ENCODE measurements at regions not wholly inside any gene's neighbourhood (a gene's known extent, or its start where the extent isn't known, plus 50 kb on each side); places are given as distances from the start of the nearest gene placed in this dataset.

- no peaks in the 10 kb centered on the region for H3K9me3 Mint-ChIP-seq (ENCODE audit: insufficient read depth)
- H3K27me3 Mint-ChIP-seq = no peaks in the 10 kb centered on the region
- intact Hi-C loops (cut with micrococcal nuclease) = no loop called here
- ChIA-PET CTCF (no interaction called here), POLR2A (no interaction called here)
- H3K27ac ChIP-seq (ENCODE audit: low read length in 2 of 2) = no peak overlapping the region
- no peaks in the 10 kb centered on the region for H4K20me1 ChIP-seq (ENCODE audit: control insufficient read depth, insufficient read depth, low read length, poor library complexity, severe bottlenecking)
- no peaks in the 10 kb centered on the region for H3K4me1 Mint-ChIP-seq
- no peak overlapping the region for H2AFZ ChIP-seq (ENCODE audit: insufficient read depth, low read depth, low read length, poor library complexity, severe bottlenecking)
- H3K36me3 ChIP-seq (replicated peaks in 1 of 2; ENCODE audit: control extremely low read depth in 1 of 2, control insufficient read depth in 1 of 2, extremely low read depth in 1 of 2, insufficient read depth in 2 of 2, low read length in 1 of 2) = no peaks in the 10 kb centered on the region
- DNase-seq (no peak), ATAC-seq (ENCODE audit: low read depth) (no peak)
- H3K4me1 ChIP-seq (ENCODE audit: control insufficient read depth in 2 of 2, insufficient read depth in 2 of 2, low read length in 2 of 2) = no peaks in the 10 kb centered on the region
- peaks cover 0 to 3% (median 0%) of the 10 kb centered on the region in 3 donors for H3K9me3 ChIP-seq (ENCODE audit: control extremely low read depth in 1 of 3, control insufficient read depth in 2 of 3, insufficient read depth in 1 of 3, low read length in 2 of 3)
- TF ChIP-seq EZH2 (IDR thresholded peaks at IDR 0.05; ENCODE audit: borderline replicate concordance, insufficient read depth, low read depth, low read length, poor library complexity, severe bottlenecking) = no peak
- no peak overlapping the region for H3K4me3 ChIP-seq (ENCODE audit: control extremely low read depth in 1 of 5, extremely low read depth in 1 of 5, insufficient read depth in 1 of 5, low read depth in 2 of 5, low read length in 4 of 5)
- no peak overlapping the region for H3K4me3 Mint-ChIP-seq
- no peak overlapping the region for H3K27ac Mint-ChIP-seq
- H3K9ac ChIP-seq (ENCODE audit: low read length) = no peak overlapping the region
- no peaks in the 10 kb centered on the region for H3K27me3 ChIP-seq (replicated peaks in 1 of 4; ENCODE audit: control extremely low read depth in 1 of 4, control insufficient read depth in 3 of 4, insufficient read depth in 4 of 4, low read length in 3 of 4)
- no peaks in the 10 kb centered on the region for H3K79me2 ChIP-seq (ENCODE audit: control insufficient read depth, insufficient read depth, low read length)
- H3K4me2 ChIP-seq (replicated peaks; ENCODE audit: low read depth, low read length, poor library complexity, severe bottlenecking) = no peak overlapping the region
- WGBS (ENCODE audit: insufficient coverage) = 80% methylated on average over 4 of the region's 9 CpGs
Measured at GRCh38 chr11:91263496-91264365, 960.9 kb upstream of the FAT3 start.

- no peak overlapping the region for H3K27ac Mint-ChIP-seq
- Histone ChIP-seq H3K4me3 (ENCODE audit: control extremely low read depth in 1 of 5, extremely low read depth in 1 of 5, insufficient read depth in 1 of 5, low read depth in 2 of 5, low read length in 4 of 5) (no peak overlapping the region), H3K36me3 (replicated peaks in 1 of 2; ENCODE audit: control extremely low read depth in 1 of 2, control insufficient read depth in 1 of 2, extremely low read depth in 1 of 2, insufficient read depth in 2 of 2, low read length in 1 of 2) (no peaks in the 10 kb centered on the region), H3K27me3 (replicated peaks in 1 of 4; ENCODE audit: control extremely low read depth in 1 of 4, control insufficient read depth in 3 of 4, insufficient read depth in 4 of 4, low read length in 3 of 4) (no peaks in the 10 kb centered on the region), H3K9me3 (ENCODE audit: control extremely low read depth in 1 of 3, control insufficient read depth in 2 of 3, insufficient read depth in 1 of 3, low read length in 2 of 3) (no peaks in the 10 kb centered on the region), H3K4me1 (ENCODE audit: control insufficient read depth in 2 of 2, insufficient read depth in 2 of 2, low read length in 2 of 2) (no peaks in the 10 kb centered on the region), H2AFZ (ENCODE audit: insufficient read depth, low read depth, low read length, poor library complexity, severe bottlenecking) (no peak overlapping the region), H3K79me2 (ENCODE audit: control insufficient read depth, insufficient read depth, low read length) (no peaks in the 10 kb centered on the region), H3K9ac (ENCODE audit: low read length) (no peak overlapping the region), H3K4me2 (replicated peaks; ENCODE audit: low read depth, low read length, poor library complexity, severe bottlenecking) (no peak overlapping the region), H3K27ac (ENCODE audit: low read length in 2 of 2) (no peak overlapping the region), H4K20me1 (ENCODE audit: control insufficient read depth, insufficient read depth, low read length, poor library complexity, severe bottlenecking) (no peaks in the 10 kb centered on the region)
- DNase-seq = no peak
- H3K4me3 Mint-ChIP-seq = no peak overlapping the region
- no peaks in the 10 kb centered on the region for H3K4me1 Mint-ChIP-seq
- 40% methylated on average over 1 of the region's 5 CpGs for WGBS (ENCODE audit: insufficient coverage)
- H3K27me3 Mint-ChIP-seq = no peaks in the 10 kb centered on the region
- no peak for ATAC-seq (ENCODE audit: low read depth)
- CTCF ChIA-PET = no interaction called here
- intact Hi-C loops (cut with micrococcal nuclease) = no loop called here
- POLR2A ChIA-PET = no interaction called here
- H3K9me3 Mint-ChIP-seq (ENCODE audit: insufficient read depth) = no peaks in the 10 kb centered on the region
- TF ChIP-seq CTCF (IDR thresholded peaks at IDR 0.05) (no peak), EZH2 (IDR thresholded peaks at IDR 0.05; ENCODE audit: borderline replicate concordance, insufficient read depth, low read depth, low read length, poor library complexity, severe bottlenecking) (no peak)
Measured at GRCh38 chr11:91261513-91261912, 963.1 kb upstream of the FAT3 start.
